Mesenchymal stem cell (in vitro differentiated cells and primary cell): ENCODE measurements at regions not wholly inside any gene's neighbourhood (a gene's known extent, or its start where the extent isn't known, plus 50 kb on each side); places are given as distances from the start of the nearest gene placed in this dataset.

Experiments used
- DNase-seq: peaks from one replicate; pipeline ENCODE4 v3.0.0-alpha.2; 2013
- H2AFZ ChIP-seq: one replicate; pipeline ENCODE4 v1.6.1; 2013; ENCODE audit warnings: low read depth, mild to moderate bottlenecking, control low read depth, inconsistent platforms, low read length, moderate library complexity
- H2AK5ac ChIP-seq: 2 replicates; pipeline ENCODE4 v1.6.1; 2013; ENCODE audit warnings: low read length, moderate library complexity, mild to moderate bottlenecking, inconsistent platforms; ENCODE audit not compliant: severe bottlenecking
- H2BK120ac ChIP-seq: one replicate; pipeline ENCODE4 v1.6.1; 2013; ENCODE audit warnings: low read depth, mild to moderate bottlenecking, inconsistent platforms, low read length, moderate library complexity
- H2BK12ac ChIP-seq, 2 experiments: one replicate each; pipeline ENCODE4 v1.6.1; 2013; ENCODE audit warnings: inconsistent platforms in 2 of 2, low read length in 2 of 2, mild to moderate bottlenecking in 2 of 2, moderate library complexity in 2 of 2, control low read depth in 1 of 2
- H2BK15ac ChIP-seq: one replicate; pipeline ENCODE4 v1.6.1; 2013; ENCODE audit warnings: mild to moderate bottlenecking, low read depth, inconsistent platforms; ENCODE audit not compliant: poor library complexity, severe bottlenecking
- H2BK5ac ChIP-seq: 2 replicates; pipeline ENCODE4 v1.6.1; 2013; ENCODE audit warnings: low read depth, mild to moderate bottlenecking, low read length, control low read depth, inconsistent platforms; ENCODE audit not compliant: poor library complexity, severe bottlenecking
- H3K14ac ChIP-seq, 2 experiments: one replicate each; pipeline ENCODE4 v1.6.1; 2013; ENCODE audit warnings: inconsistent platforms in 2 of 2, low read length in 2 of 2, control low read depth in 1 of 2, mild to moderate bottlenecking in 1 of 2, moderate library complexity in 1 of 2
- H3K18ac ChIP-seq, 2 experiments: one replicate each; pipeline ENCODE4 v1.6.1; 2013; ENCODE audit warnings: inconsistent platforms in 2 of 2, low read length in 2 of 2, control low read depth in 1 of 2, low read depth in 1 of 2, mild to moderate bottlenecking in 1 of 2
- H3K23ac ChIP-seq, 2 experiments: one replicate each; pipeline ENCODE4 v1.6.1; 2013; ENCODE audit warnings: inconsistent platforms in 2 of 2, low read length in 2 of 2, mild to moderate bottlenecking in 2 of 2, moderate library complexity in 2 of 2, control low read depth in 1 of 2
- H3K27ac ChIP-seq: 2 replicates; pipeline ENCODE4 v1.5.1; 2013; ENCODE audit warnings: mild to moderate bottlenecking, moderate library complexity, low read length, control low read depth, inconsistent platforms; ENCODE audit not compliant: poor library complexity, severe bottlenecking
- H3K27me3 ChIP-seq, 2 experiments: 2 replicates each; pipeline versions ENCODE4 v1.6.1 to v1.7.0; 2013; ENCODE audit warnings: low read length in 2 of 2, mild to moderate bottlenecking in 2 of 2, moderate library complexity in 2 of 2, control low read depth in 1 of 2, inconsistent platforms in 1 of 2; ENCODE audit not compliant: control insufficient read depth in 1 of 2, insufficient read depth in 1 of 2
- H3K36me3 ChIP-seq, 2 experiments: 2 replicates each; pipeline versions ENCODE4 v1.6.1 to v1.7.0; 2013; ENCODE audit warnings: low read length in 2 of 2, control low read depth in 1 of 2, inconsistent platforms in 1 of 2, low read depth in 1 of 2, mild to moderate bottlenecking in 1 of 2; ENCODE audit not compliant: insufficient read depth in 2 of 2, control insufficient read depth in 1 of 2
- H3K4ac ChIP-seq, 2 experiments: one replicate each; pipeline ENCODE4 v1.6.1; 2013; ENCODE audit warnings: inconsistent platforms in 2 of 2, low read length in 2 of 2, mild to moderate bottlenecking in 2 of 2, moderate library complexity in 2 of 2, control low read depth in 1 of 2, low read depth in 1 of 2
- H3K4me1 ChIP-seq: 2 replicates; pipeline ENCODE4 v1.6.1; 2013; ENCODE audit warnings: low read depth, low read length, control low read depth; ENCODE audit not compliant: control insufficient read depth, insufficient read depth
- H3K4me2 ChIP-seq: 2 replicates; pipeline ENCODE4 v1.6.1; 2013; ENCODE audit warnings: low read length, mild to moderate bottlenecking, inconsistent platforms; ENCODE audit not compliant: poor library complexity, severe bottlenecking
- H3K4me3 ChIP-seq, 2 experiments: 2 replicates each; pipeline versions ENCODE4 v1.5.1 to v1.7.0; 2013; ENCODE audit warnings: low read length in 2 of 2, mild to moderate bottlenecking in 2 of 2, control low read depth in 1 of 2, low read depth in 1 of 2; ENCODE audit not compliant: insufficient read depth in 1 of 2
- H3K79me1 ChIP-seq: replicated peaks from 2 replicates; pipeline ENCODE4 v1.6.1; 2013; ENCODE audit warnings: mild to moderate bottlenecking, control low read depth, low read length, inconsistent platforms; ENCODE audit not compliant: poor library complexity, severe bottlenecking
- H3K9ac ChIP-seq: 2 replicates; pipeline ENCODE4 v1.7.0; 2013; ENCODE audit warnings: mild to moderate bottlenecking, low read length, moderate library complexity
- H3K9me3 ChIP-seq: 2 replicates; pipeline ENCODE4 v1.7.0; 2013; ENCODE audit warnings: mild to moderate bottlenecking, low read length; ENCODE audit not compliant: control insufficient read depth
- H4K8ac ChIP-seq: one replicate; pipeline ENCODE4 v1.6.1; 2013; ENCODE audit warnings: inconsistent platforms, mild to moderate bottlenecking, low read length, moderate library complexity
- H4K91ac ChIP-seq: one replicate; pipeline ENCODE4 v1.6.1; 2013; ENCODE audit warnings: mild to moderate bottlenecking, low read length, inconsistent platforms
- WGBS: methylation state at CpG from one replicate; pipeline ENCODE4 v1.1.7; 2013; ENCODE audit warnings: mixed read lengths; 5-methylcytosine and 5-hydroxymethylcytosine counted together

DNA sequence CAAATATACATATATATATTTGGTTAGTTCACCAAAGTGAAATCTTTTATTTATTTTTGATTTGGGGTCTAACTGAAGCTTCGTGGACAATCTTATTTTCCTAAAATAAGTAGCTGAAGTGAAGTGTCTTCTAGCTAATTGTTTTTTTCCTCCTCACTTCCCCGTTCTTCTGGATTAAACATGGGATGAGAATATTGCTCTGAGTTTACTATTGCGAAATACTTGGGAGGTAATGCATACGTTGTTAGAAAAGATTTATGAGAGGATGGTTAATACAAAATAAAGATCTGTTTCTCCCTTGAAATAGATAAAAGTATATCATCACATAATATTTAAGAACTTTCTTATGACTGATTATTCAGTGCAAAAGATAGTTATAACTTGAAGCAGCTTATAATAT is 228.3 kb upstream of the TPK1 start:
- no CpG with 5 or more reads among the region's 4 CpGs for WGBS
- no peak for DNase-seq
- Histone ChIP-seq H3K9me3 (no peaks in the 10 kb centered on the region), H2BK15ac (no peak overlapping the region), H3K4me2 (no peak overlapping the region), H2BK5ac (no peak overlapping the region), H2BK12ac (no peak overlapping the region), H3K79me1 (no peaks in the 10 kb centered on the region), H3K14ac (no peak overlapping the region), H3K27me3 (no peaks in the 10 kb centered on the region), H3K36me3 (no peaks in the 10 kb centered on the region), H2AK5ac (no peak overlapping the region), H3K27ac (no peak overlapping the region), H4K91ac (no peak overlapping the region), H3K9ac (no peak overlapping the region), H3K18ac (no peak overlapping the region), H2AFZ (no peak overlapping the region), H3K4me3 (no peak overlapping the region), H3K4me1 (no peaks in the 10 kb centered on the region), H3K4ac (no peak overlapping the region), H2BK120ac (no peak overlapping the region), H4K8ac (no peak overlapping the region), H3K23ac (no peak overlapping the region)

GRCh38 chr7:145053781-145054180 is 217.9 kb upstream of the TPK1 start:
- Histone ChIP-seq H2BK5ac (no peak overlapping the region), H2BK15ac (no peak overlapping the region), H3K18ac (no peak overlapping the region), H4K91ac (no peak overlapping the region), H2BK12ac (no peak overlapping the region), H3K4me3 (no peak overlapping the region), H3K9me3 (peaks cover 5% of the 10 kb centered on the region), H2AK5ac (no peak overlapping the region), H3K23ac (no peak overlapping the region), H3K27ac (no peak overlapping the region), H2BK120ac (no peak overlapping the region), H3K4ac (no peak overlapping the region), H3K9ac (no peak overlapping the region), H3K14ac (no peak overlapping the region), H2AFZ (no peak overlapping the region), H3K36me3 (no peaks in the 10 kb centered on the region), H4K8ac (no peak overlapping the region), H3K79me1 (no peaks in the 10 kb centered on the region), H3K4me1 (no peaks in the 10 kb centered on the region), H3K27me3 (no peaks in the 10 kb centered on the region), H3K4me2 (no peak overlapping the region)
- 66% methylated on average over 5 of the region's 5 CpGs for WGBS
- DNase-seq: no peak

DNA sequence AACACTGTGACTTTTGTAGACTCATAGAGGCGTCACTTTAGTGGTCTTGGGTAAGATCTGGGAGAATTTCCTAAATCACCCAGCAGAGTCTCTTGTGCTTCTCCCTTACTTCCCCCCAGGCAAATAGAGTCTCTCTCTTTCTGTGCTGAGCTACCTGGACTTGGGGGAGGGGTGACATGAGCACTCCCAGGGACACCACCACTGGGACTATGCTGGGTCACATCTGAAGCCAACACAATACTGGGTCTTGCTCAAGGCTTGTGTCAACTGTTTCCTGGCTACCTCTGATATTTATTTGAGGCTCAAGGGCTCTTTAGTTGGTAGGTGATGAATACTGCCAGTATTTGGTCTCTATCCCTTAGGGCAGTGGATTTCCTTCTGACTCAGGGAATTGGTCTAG is 214.6 kb upstream of the TPK1 start:
- Histone ChIP-seq H3K14ac (no peak overlapping the region), H3K4ac (no peak overlapping the region), H3K18ac (no peak overlapping the region), H2BK120ac (no peak overlapping the region), H2BK5ac (no peak overlapping the region), H3K9me3 (peaks cover 5% of the 10 kb centered on the region), H2BK12ac (no peak overlapping the region), H3K79me1 (no peaks in the 10 kb centered on the region), H2BK15ac (no peak overlapping the region), H2AK5ac (no peak overlapping the region), H3K4me3 (no peak overlapping the region), H3K4me1 (no peaks in the 10 kb centered on the region), H2AFZ (no peak overlapping the region), H3K4me2 (no peak overlapping the region), H3K23ac (no peak overlapping the region), H3K27ac (no peak overlapping the region), H4K91ac (no peak overlapping the region), H3K36me3 (no peaks in the 10 kb centered on the region), H3K27me3 (no peaks in the 10 kb centered on the region), H3K9ac (no peak overlapping the region), H4K8ac (no peak overlapping the region)
- no CpG with 5 or more reads among the region's 1 CpG for WGBS
- no peak for DNase-seq

DNA sequence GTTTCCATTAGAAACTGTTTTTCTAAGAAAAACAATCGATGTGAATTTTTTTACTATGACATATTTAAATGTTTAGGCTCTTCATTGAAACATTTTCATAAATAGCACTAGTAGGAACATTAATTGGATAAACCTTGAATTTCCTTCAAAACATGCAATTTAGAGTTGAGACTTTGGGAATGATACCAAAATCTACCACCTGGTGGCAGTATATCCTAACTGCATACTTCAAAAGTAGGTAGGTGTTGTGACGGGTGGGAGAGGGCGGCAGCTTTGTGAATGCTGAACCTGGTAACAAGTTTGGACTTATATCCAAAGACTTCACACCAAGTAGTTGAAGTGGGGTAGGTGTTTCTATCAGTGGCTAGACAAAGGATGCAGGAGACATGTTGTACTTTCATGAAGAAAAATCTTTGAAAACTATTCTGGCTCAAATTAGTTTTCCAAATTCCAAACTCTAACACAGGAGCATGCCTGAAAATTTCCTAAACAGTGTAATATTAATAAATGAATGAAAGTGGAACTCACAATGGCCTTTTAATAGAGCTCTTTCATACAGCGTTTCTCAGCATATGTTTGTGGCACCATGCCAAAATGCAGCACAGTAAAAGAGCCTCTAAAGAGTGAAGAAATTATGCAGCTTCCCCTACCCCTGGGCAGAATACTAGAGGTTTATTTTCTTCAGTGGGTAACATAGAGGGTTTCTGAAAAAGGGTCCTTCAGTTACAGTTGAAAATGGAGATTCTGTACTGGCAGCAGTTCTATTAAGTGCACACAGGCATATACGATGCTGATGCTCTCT is 201.0 kb upstream of the TPK1 start:
- Histone ChIP-seq H3K27ac (no peak overlapping the region), H3K4me3 (no peak overlapping the region), H3K27me3 (no peaks in the 10 kb centered on the region), H3K14ac (no peak overlapping the region), H4K91ac (no peak overlapping the region), H3K36me3 (no peaks in the 10 kb centered on the region), H2BK15ac (no peak overlapping the region), H2AK5ac (no peak overlapping the region), H2BK5ac (no peak overlapping the region), H2AFZ (no peak overlapping the region), H3K23ac (no peak overlapping the region), H3K4ac (no peak overlapping the region), H3K4me1 (no peaks in the 10 kb centered on the region), H3K18ac (no peak overlapping the region), H2BK120ac (no peak overlapping the region), H3K79me1 (no peaks in the 10 kb centered on the region), H2BK12ac (no peak overlapping the region), H4K8ac (no peak overlapping the region), H3K9me3 (peaks cover 8% of the 10 kb centered on the region), H3K4me2 (no peak overlapping the region), H3K9ac (no peak overlapping the region)
- WGBS: 50% methylated on average over 1 of the region's 5 CpGs
- peak; percentile 23 for DNase-seq
